ENCODE measurements at regions not wholly inside any gene's neighbourhood (a gene's known extent, or its start where the extent isn't known, plus 50 kb on each side); places are given as distances from the start of the nearest gene placed in this dataset.
A peak's percentile ranks its signal among the peaks of the same experiment; 100 is the strongest.

DNA sequence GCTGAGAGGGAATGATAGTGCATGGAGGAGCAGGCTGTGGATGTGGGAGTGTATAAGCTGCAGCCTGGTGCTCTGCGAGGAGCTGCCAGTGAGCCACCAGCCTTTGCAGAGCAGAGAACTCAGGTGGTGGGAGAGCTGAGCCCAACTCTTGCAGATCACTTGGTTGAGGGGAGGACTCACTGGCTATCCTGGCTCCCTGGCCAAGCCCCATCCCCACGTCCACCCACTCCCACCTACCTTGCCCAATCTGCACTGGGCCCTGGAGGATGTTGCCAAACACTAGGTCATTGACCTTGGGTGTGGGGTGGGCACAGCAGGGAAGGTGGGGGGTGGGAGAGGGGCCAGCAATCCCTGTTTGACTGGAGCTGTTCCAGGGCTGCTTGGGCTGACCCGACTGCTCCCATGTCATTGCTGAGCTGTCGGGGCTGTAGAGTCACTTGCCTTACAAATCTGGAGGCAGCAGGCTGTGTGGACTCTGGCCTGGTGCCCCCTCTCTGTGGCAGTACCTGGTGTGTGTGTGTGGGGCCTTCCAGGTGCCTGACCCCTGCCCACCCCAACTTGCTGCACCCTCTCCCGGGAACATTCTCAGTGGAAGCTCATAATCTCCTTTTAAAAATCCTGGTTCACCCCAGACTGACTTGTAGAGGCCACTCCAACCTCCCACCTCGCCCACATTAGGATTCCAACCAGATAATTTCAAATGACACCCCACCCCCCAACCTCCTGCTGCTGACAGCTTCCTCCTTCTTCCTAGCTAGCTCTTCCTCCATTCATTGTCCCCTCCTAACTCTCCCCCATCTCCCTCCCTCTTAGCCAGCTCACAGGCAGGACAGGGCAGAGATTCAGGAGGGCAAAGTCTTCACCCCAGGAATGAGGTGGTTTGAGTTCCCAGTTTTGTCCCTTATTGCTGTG is 162.3 kb downstream of the MRPL14 start:
- Histone ChIP-seq H3K9me3 (no peaks in the 10 kb centered on the region), H3K4me3 (no peak overlapping the region), H3K4me1 (no peaks in the 10 kb centered on the region), H3K36me3 (no peaks in the 10 kb centered on the region), H3K27ac (no peak overlapping the region), H3K27me3 (no peaks in the 10 kb centered on the region)
- peak in 1 of 3 donors; percentile 31 for DNase-seq
- TF ChIP-seq CTCF (IDR thresholded peaks at IDR 0.05), result no peak
- TF ChIP-seq POLR2A (IDR thresholded peaks at IDR 0.05), result no peak

- H3K4me1 ChIP-seq, result no peaks in the 10 kb centered on the region
- no peak for DNase-seq
- no peak overlapping the region for H3K27ac ChIP-seq
- no peak for TF ChIP-seq CTCF (IDR thresholded peaks at IDR 0.05)
- no peak for TF ChIP-seq POLR2A (IDR thresholded peaks at IDR 0.05)
- H3K27me3 ChIP-seq, result no peaks in the 10 kb centered on the region
- no peak overlapping the region for H3K4me3 ChIP-seq
- no peaks in the 10 kb centered on the region for H3K36me3 ChIP-seq
- H3K9me3 ChIP-seq, result no peaks in the 10 kb centered on the region
These were observed 163.2 kb downstream of the MRPL14 start for GRCh38 chr6:43963877-43964658.

GRCh38 chr6:43963203-43963602 is 164.0 kb downstream of the MRPL14 start:
- Histone ChIP-seq H3K36me3 (no peaks in the 10 kb centered on the region), H3K9me3 (no peaks in the 10 kb centered on the region), H3K4me3 (no peak overlapping the region), H3K27me3 (no peaks in the 10 kb centered on the region), H3K27ac (no peak overlapping the region), H3K4me1 (no peaks in the 10 kb centered on the region)
- no peak for TF ChIP-seq CTCF (IDR thresholded peaks at IDR 0.05)
- no peak for TF ChIP-seq POLR2A (IDR thresholded peaks at IDR 0.05)
- no peak for DNase-seq

- Histone ChIP-seq H3K4me1 (no peaks in the 10 kb centered on the region), H3K27ac (no peak overlapping the region), H3K4me3 (no peak overlapping the region), H3K9me3 (no peaks in the 10 kb centered on the region), H3K36me3 (no peaks in the 10 kb centered on the region), H3K27me3 (no peaks in the 10 kb centered on the region)
- DNase-seq, result no peak
- TF ChIP-seq POLR2A (IDR thresholded peaks at IDR 0.05), result no peak
- TF ChIP-seq CTCF (IDR thresholded peaks at IDR 0.05), result no peak
These were observed 164.8 kb downstream of the MRPL14 start for GRCh38 chr6:43962458-43962857.

DNA sequence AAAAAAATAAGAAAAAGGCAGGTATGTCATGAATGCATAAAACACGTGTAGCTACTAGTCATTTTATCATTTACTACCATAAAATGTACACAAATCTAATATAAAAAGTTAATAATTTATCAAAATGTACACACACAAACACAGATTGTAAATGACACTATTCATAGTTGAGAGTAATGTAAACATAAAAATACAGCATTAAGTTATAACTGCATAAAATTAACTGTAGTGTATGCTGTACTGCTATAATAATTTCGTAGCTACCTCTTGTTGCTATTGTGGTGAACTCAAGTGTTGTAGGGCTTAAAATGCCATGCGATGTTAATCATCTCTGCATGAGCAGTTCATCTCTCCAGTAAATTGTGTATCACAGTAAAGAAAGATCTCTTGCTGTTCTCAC is 170.0 kb downstream of the MRPL14 start:
- no peak for DNase-seq
- TF ChIP-seq POLR2A (IDR thresholded peaks at IDR 0.05), result no peak
- no peak for TF ChIP-seq CTCF (IDR thresholded peaks at IDR 0.05)
- H3K4me1 ChIP-seq, result no peaks in the 10 kb centered on the region
- H3K36me3 ChIP-seq, result no peaks in the 10 kb centered on the region
- H3K27me3 ChIP-seq, result no peaks in the 10 kb centered on the region
- H3K27ac ChIP-seq, result no peak overlapping the region
- no peak overlapping the region for H3K4me3 ChIP-seq
- H3K9me3 ChIP-seq, result no peaks in the 10 kb centered on the region
